Ishikawa (cell line): ENCODE measurements at regions not wholly inside any gene's neighbourhood (a gene's known extent, or its start where the extent isn't known, plus 50 kb on each side); places are given as distances from the start of the nearest gene placed in this dataset.

Source experiments
- CREB1 ChIP-seq: IDR thresholded peaks from 2 replicates; pipeline ENCODE4 v1.6.1; 2012; ENCODE audit warnings: low read depth
- FOXM1 ChIP-seq: IDR thresholded peaks from 2 replicates; pipeline ENCODE4 v1.6.1; 2012; ENCODE audit warnings: low read depth, borderline replicate concordance
- RAD21 ChIP-seq: IDR thresholded peaks from 2 replicates; pipeline ENCODE4 v1.6.1; 2012; ENCODE audit warnings: low read depth
- ZBTB7A ChIP-seq: IDR thresholded peaks from 2 replicates; pipeline ENCODE4 v1.6.1; 2012; ENCODE audit warnings: low read depth

- TF ChIP-seq ZBTB7A = no peak
- TF ChIP-seq FOXM1 = no peak
- no peak for TF ChIP-seq RAD21
- no peak for TF ChIP-seq CREB1
Observed at GRCh38 chr3:139261754-139262586, 81.8 kb upstream of the MRPS22 start.
